Mesodermal cell (in vitro differentiated cells): ENCODE measurements at regions not wholly inside any gene's neighbourhood (a gene's known extent, or its start where the extent isn't known, plus 50 kb on each side); places are given as distances from the start of the nearest gene placed in this dataset.

Experiments
- H3K27ac ChIP-seq: 2 replicates; pipeline ENCODE4 v1.7.0; 2013; ENCODE audit warnings: mild to moderate bottlenecking, low read depth, low read length, moderate library complexity; ENCODE audit not compliant: severe bottlenecking
- H3K36me3 ChIP-seq: 2 replicates; pipeline ENCODE4 v1.7.1; 2013; ENCODE audit warnings: mild to moderate bottlenecking, low read length, moderate library complexity; ENCODE audit not compliant: control insufficient read depth, insufficient read depth
- H3K4me1 ChIP-seq: one replicate; pipeline ENCODE4 v1.7.1; 2013; ENCODE audit warnings: mild to moderate bottlenecking, low read length; ENCODE audit not compliant: insufficient read depth, control insufficient read depth, poor library complexity, severe bottlenecking
- H3K4me3 ChIP-seq: 2 replicates; pipeline ENCODE4 v1.7.0; 2013; ENCODE audit warnings: low read length, control low read depth, mild to moderate bottlenecking; ENCODE audit not compliant: insufficient read depth, poor library complexity, severe bottlenecking; ENCODE audit errors: extremely low read depth
- H3K9me3 ChIP-seq: 2 replicates; pipeline ENCODE4 v1.7.1; 2013; ENCODE audit warnings: mild to moderate bottlenecking, low read length, moderate library complexity; ENCODE audit not compliant: control insufficient read depth
- WGBS, 2 experiments: methylation state at CpG; one replicate each; pipeline ENCODE4 v1.1.5; 2013; ENCODE audit warnings: missing lambda C conversion rate in 2 of 2; ENCODE audit not compliant: insufficient coverage in 2 of 2; 5-methylcytosine and 5-hydroxymethylcytosine counted together

GRCh38 chr4:20617678-20618396 is 82.4 kb upstream of the PACRGL start:
- 83 to 90% methylated on average over 2 to 8 of the region's 10 CpGs for WGBS, 2 experiments
- Histone ChIP-seq H3K27ac (peak overlapping the region; percentile 34), H3K9me3 (no peaks in the 10 kb centered on the region), H3K36me3 (peaks cover 14% of the 10 kb centered on the region), H3K4me3 (no peak overlapping the region), H3K4me1 (peaks cover 14% of the 10 kb centered on the region)

- no peak overlapping the region for H3K27ac ChIP-seq
- WGBS, 2 experiments, result 76 to 77% methylated on average over 8 to 10 of the region's 12 CpGs
- H3K9me3 ChIP-seq, result no peaks in the 10 kb centered on the region
- H3K4me3 ChIP-seq, result no peak overlapping the region
- H3K36me3 ChIP-seq, result peaks cover 14% of the 10 kb centered on the region
- H3K4me1 ChIP-seq, result peaks cover 14% of the 10 kb centered on the region
Observed at GRCh38 chr4:20618731-20619130, 81.5 kb upstream of the PACRGL start.

GRCh38 chr4:20621476-20621875 is 78.8 kb upstream of the PACRGL start:
- H3K36me3 ChIP-seq, result peaks cover 14% of the 10 kb centered on the region
- WGBS, 2 experiments, result no CpG with 5 or more reads among the region's 1 CpG
- no peaks in the 10 kb centered on the region for H3K9me3 ChIP-seq
- no peak overlapping the region for H3K27ac ChIP-seq
- H3K4me3 ChIP-seq, result no peak overlapping the region
- no peaks in the 10 kb centered on the region for H3K4me1 ChIP-seq

GRCh38 chr4:20622701-20623100 is 77.6 kb upstream of the PACRGL start:
- Histone ChIP-seq H3K27ac (no peak overlapping the region), H3K4me3 (no peak overlapping the region), H3K9me3 (no peaks in the 10 kb centered on the region), H3K36me3 (peaks cover 4% of the 10 kb centered on the region), H3K4me1 (no peaks in the 10 kb centered on the region)
- 67 to 82% methylated on average over 1 of the region's 1 CpG for WGBS, 2 experiments

GRCh38 chr4:20623939-20624338 is 76.3 kb upstream of the PACRGL start:
- H3K27ac ChIP-seq, result no peak overlapping the region
- no peaks in the 10 kb centered on the region for H3K4me1 ChIP-seq
- no peaks in the 10 kb centered on the region for H3K36me3 ChIP-seq
- no peak overlapping the region for H3K4me3 ChIP-seq
- no peaks in the 10 kb centered on the region for H3K9me3 ChIP-seq

GRCh38 chr4:20624793-20625374 is 75.4 kb upstream of the PACRGL start:
- Histone ChIP-seq H3K36me3 (no peaks in the 10 kb centered on the region), H3K9me3 (no peaks in the 10 kb centered on the region), H3K4me1 (no peaks in the 10 kb centered on the region), H3K4me3 (no peak overlapping the region), H3K27ac (no peak overlapping the region)
- 85 to 100% methylated on average over 1 to 2 of the region's 3 CpGs for WGBS, 2 experiments

GRCh38 chr4:20625426-20625825 is 74.8 kb upstream of the PACRGL start:
- no peak overlapping the region for H3K4me3 ChIP-seq
- no CpG with 5 or more reads among the region's 3 CpGs for WGBS, 2 experiments
- H3K4me1 ChIP-seq, result no peaks in the 10 kb centered on the region

GRCh38 chr4:20626326-20627005 is 73.8 kb upstream of the PACRGL start:
- Histone ChIP-seq H3K4me3 (no peak overlapping the region), H3K9me3 (no peaks in the 10 kb centered on the region), H3K27ac (no peak overlapping the region), H3K4me1 (no peaks in the 10 kb centered on the region), H3K36me3 (no peaks in the 10 kb centered on the region)
- 93 to 96% methylated on average over 3 to 4 of the region's 5 CpGs for whole genome bisulfite sequencing, 2 experiments

More at GRCh38 chr4:20625426-20625825, 74.8 kb upstream of the PACRGL start:
- Histone ChIP-seq H3K9me3 (no peaks in the 10 kb centered on the region), H3K36me3 (no peaks in the 10 kb centered on the region), H3K27ac (no peak overlapping the region)

- Histone ChIP-seq H3K4me3 (no peak overlapping the region), H3K9me3 (no peaks in the 10 kb centered on the region), H3K36me3 (no peaks in the 10 kb centered on the region), H3K4me1 (no peaks in the 10 kb centered on the region), H3K27ac (no peak overlapping the region)
- no CpG with 5 or more reads among the region's 1 CpG for WGBS, 2 experiments
Observed at GRCh38 chr4:20627866-20628265, 72.4 kb upstream of the PACRGL start.

GRCh38 chr4:20629186-20630106 is 70.8 kb upstream of the PACRGL start:
- Histone ChIP-seq H3K27ac (no peak overlapping the region), H3K9me3 (no peaks in the 10 kb centered on the region), H3K36me3 (no peaks in the 10 kb centered on the region), H3K4me1 (no peaks in the 10 kb centered on the region), H3K4me3 (no peak overlapping the region)
- WGBS, 2 experiments, result 60 to 65% methylated on average over 2 to 5 of the region's 6 CpGs
